HL-60/S4 treated with retinoic acid at 250 ng/mL for 4 days and 3 days (cell line): ENCODE measurements at regions not wholly inside any gene's neighbourhood (a gene's known extent, or its start where the extent isn't known, plus 50 kb on each side); places are given as distances from the start of the nearest gene placed in this dataset.

Source experiments
- in situ Hi-C: fragments of 300-500 bp; cut with MboI; formaldehyde crosslinking; loops from 2 replicates; pipeline ENCODE4 v1.7.0; 2022; ENCODE audit warnings: low sequenced_read_pairs

DNA sequence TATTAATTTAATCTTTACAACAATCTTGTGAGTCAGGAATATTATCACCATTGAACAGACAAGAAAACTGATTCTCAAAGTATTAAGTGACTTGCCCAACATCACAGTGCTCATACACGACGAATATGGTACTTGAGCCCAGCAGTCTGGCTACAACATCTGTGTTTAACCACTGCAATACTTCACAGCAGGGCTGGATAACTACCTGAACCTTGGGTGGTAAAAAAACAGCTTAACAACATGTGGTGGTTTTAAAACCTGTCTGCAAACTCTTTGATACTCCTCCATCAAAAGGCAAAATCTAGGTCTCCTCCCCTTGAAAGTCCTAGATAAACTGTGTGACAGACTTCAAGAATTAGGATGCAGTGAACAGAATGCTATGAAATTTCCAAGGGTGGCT, 424.6 kb upstream of the CADM1 start:
- in situ Hi-C loops = no loop called here

GRCh38 chr11:115927823-115928329, 423.7 kb upstream of the CADM1 start:
- in situ Hi-C loops = no loop called here

- in situ Hi-C loops = no loop called here
Observed at GRCh38 chr11:115926601-115927000, 422.4 kb upstream of the CADM1 start.

GRCh38 chr11:115926138-115926537, 421.9 kb upstream of the CADM1 start:
- in situ Hi-C loops = no loop called here

DNA sequence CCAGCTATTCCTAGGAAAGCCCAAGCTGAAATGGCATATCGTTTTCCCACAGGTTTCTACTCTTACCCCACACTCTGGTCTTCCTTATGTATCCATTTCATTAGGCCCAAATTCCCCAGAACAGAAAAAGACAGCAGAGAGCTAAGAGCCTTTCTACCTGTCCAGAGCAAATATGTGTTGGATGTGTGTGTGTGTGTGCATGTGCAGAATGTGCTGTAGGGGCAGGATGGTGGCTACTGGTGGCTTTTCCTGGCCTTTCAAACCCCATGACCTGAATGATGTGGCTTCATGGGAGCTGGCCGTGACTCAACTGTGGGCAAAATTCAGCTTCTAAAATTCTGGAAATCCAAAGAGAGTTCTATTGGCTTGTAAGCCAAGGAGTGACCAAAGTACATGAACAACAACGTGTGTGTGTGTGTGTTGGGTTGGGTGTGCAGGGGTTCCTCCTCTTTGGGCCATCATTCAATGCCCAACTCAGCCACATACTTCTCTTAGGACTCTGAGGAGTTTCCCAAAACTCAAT, 421.4 kb upstream of the CADM1 start:
- in situ Hi-C loops = no loop called here

GRCh38 chr11:115924744-115925567, 420.7 kb upstream of the CADM1 start:
- in situ Hi-C loops = loop anchor here (25.0 kb wide), 1 partner anchor 588 kb away; no protein-coding TSS in a partner anchor

DNA sequence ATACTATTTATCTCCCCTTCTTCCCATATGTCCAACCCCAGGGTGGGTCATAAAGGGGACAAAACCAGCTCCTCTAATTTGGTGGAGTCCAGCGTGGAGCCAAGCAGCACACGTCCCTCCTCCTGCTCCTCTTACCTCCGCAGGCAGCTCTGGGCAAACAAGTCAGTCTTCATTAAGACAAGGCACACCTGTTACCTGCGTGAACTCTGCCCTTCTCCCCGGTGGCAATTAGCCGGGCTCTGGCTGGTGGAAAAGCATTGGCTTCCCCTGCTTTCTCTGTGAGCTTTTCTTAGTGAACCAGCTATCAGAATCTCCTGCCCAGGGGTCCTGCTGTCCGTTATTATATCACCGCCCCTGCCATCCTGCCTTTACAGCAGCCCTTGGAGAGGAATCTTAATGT, 418.7 kb upstream of the CADM1 start:
- in situ Hi-C loops = loop anchor here (25.0 kb wide), 1 partner anchor 586 kb away; no protein-coding TSS in a partner anchor

DNA sequence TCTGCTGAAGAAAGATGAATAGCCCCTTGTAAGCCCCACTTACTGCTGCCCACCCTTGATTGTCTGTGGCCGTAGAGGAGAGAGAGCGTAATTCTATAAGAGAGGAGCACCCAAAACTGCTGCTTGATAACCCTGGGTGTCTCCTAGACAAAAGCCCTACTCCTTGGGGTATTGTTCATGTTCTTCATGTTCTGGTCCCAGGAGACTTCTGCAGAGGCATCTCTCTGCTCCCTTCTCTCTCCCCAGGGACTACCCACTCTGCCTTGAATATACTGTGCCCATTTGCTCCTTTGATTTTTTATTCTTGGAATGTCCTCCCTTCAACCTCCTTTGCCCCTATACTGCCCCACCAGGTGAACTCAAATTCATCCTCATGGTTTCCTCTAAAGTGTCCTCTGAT, 417.8 kb upstream of the CADM1 start:
- in situ Hi-C loops = loop anchor here (25.0 kb wide), 1 partner anchor 585 kb away; no protein-coding TSS in a partner anchor

DNA sequence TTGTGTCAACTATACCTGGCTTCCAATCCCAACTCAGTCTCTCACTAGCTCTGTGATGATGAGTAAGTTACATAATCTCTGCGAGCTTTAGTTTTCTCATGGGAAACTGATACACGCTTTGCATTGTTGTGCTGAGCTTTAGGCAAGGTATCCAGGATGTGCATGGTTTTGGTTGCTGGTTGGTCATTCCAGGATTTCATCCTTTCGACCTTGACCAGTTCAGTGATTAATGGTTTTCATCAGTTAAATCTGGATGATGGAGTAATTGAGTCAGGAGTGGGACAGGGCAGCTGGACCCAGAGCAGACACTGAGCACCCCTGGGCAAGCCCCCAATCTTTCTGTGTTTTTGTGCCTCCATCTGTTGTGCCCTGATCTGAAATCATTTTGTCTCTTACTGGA, 417.3 kb upstream of the CADM1 start:
- in situ Hi-C loops = loop anchor here (25.0 kb wide), 1 partner anchor 584 kb away; no protein-coding TSS in a partner anchor

- in situ Hi-C loops = loop anchor here (25.0 kb wide), 1 partner anchor 584 kb away; no protein-coding TSS in a partner anchor
Observed at GRCh38 chr11:115920841-115921480, 416.7 kb upstream of the CADM1 start.

- in situ Hi-C loops = loop anchor here (25.0 kb wide), 1 partner anchor 583 kb away; no protein-coding TSS in a partner anchor
Observed at GRCh38 chr11:115920092-115920461, 415.9 kb upstream of the CADM1 start.

DNA sequence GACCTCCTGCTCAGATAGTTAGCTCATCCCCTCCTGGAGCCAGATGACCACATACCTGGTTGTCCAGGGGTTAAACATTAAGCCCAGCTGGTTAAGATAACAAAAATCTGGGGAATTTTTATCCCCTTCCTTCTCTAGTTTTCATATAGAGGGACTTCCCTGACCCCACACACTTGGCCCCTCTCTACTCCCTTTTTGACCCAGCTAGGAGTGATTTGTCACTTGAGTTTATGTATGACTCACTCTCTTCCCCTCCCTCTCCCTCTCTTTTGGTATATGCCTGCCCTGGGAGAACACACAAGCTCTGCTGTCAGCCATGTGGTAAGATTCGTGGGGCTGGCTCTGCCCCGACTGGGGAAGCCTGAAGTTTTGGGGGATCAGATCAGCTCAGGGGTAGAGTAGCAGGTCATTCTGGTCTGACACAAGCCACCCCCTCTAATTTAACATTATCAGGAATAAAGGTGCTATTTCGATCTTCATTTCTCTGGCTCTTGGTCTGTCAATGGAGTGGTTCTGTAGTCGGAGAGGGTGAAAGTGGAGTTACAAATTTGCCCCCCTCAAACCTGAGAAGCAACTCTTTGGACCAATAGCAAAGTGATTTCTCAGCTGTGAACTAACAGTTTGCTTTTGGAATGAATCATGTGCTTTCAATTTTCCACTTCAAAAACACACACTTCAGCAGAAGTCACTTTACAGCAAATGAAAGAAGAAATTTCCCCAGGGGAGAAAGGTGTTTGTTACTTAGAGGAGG, 415.3 kb upstream of the CADM1 start:
- in situ Hi-C loops = loop anchor here (25.0 kb wide), 1 partner anchor 582 kb away; no protein-coding TSS in a partner anchor

DNA sequence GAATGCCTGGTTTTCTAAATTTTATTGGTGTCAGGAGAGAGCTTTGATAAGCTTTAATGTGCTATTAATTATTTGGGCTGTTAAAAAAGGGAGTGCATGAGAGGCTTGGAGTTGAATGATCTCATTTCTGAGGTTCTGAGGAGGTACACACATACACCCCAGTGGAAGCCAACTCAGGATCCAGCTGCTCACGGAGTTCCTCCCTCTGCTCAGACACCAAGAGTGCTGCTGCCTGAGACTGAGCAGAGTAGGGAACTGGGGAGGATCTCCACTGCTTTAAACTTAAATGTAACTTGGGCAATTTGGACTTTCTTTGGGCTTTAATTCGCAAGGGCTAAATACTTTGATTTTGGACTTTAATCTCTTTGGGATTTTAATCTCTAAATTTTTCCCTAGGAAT, 414.4 kb upstream of the CADM1 start:
- in situ Hi-C loops = loop anchor here (25.0 kb wide), 1 partner anchor 581 kb away; no protein-coding TSS in a partner anchor

GRCh38 chr11:115916608-115917007, 412.4 kb upstream of the CADM1 start:
- in situ Hi-C loops = loop anchor here (25.0 kb wide), 1 partner anchor 579 kb away; no protein-coding TSS in a partner anchor

GRCh38 chr11:115912484-115912945, 408.3 kb upstream of the CADM1 start:
- in situ Hi-C loops = loop anchor here (25.0 kb wide), 1 partner anchor 575 kb away; no protein-coding TSS in a partner anchor

- in situ Hi-C loops = loop anchor here (25.0 kb wide), 1 partner anchor 574 kb away; no protein-coding TSS in a partner anchor
Observed at GRCh38 chr11:115911613-115912346, 407.6 kb upstream of the CADM1 start.

DNA sequence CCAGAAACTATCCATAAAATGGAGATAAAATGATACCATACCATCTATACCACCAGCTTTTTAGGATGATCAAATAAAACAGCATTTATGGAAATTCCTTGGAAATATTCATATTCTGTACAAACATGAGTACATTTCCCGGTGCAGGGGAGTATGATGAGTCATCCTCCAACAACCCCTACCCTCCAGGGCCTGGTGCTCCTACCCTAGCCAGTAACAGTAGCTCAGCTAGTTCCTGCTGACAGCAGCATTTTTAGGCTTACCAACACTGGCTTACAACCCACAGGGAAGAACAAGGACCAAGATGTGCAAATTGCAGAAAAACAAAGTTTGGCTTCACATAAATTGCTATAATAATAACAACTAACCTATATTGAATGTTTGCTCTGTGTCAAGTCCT, 406.2 kb upstream of the CADM1 start:
- in situ Hi-C loops = loop anchor here (25.0 kb wide), 1 partner anchor 573 kb away; no protein-coding TSS in a partner anchor

- in situ Hi-C loops = loop anchor here (25.0 kb wide), 1 partner anchor 569 kb away; no protein-coding TSS in a partner anchor
Observed at GRCh38 chr11:115906171-115906570, 402.0 kb upstream of the CADM1 start.

- in situ Hi-C loops = loop anchor here (25.0 kb wide), 1 partner anchor 568 kb away; no protein-coding TSS in a partner anchor
Observed at GRCh38 chr11:115905341-115906000, 401.3 kb upstream of the CADM1 start.
